Urothelium cell line (cell line): ENCODE measurements at regions not wholly inside any gene's neighbourhood (a gene's known extent, or its start where the extent isn't known, plus 50 kb on each side); places are given as distances from the start of the nearest gene placed in this dataset.
"Not testable (repeated sequence)": the region's sequence is repeated elsewhere in the genome, so short reads cannot be mapped to it uniquely, and the experiment has no call there.

Experiments
- DNase-seq: peaks from one replicate; pipeline ENCODE4 v3.0.0; 2011; ENCODE audit warnings: low spot score, mixed read lengths
- FAIRE-seq: peaks from 2 replicates; lab custom pipeline; 2011; peaks lifted over from hg19 to GRCh38; lab: Jason Lieb, UNC

- DNase-seq, result no peak
- no peak for FAIRE-seq
Observed at GRCh38 chr4:159904906-159905305, 802.0 kb downstream of the RAPGEF2 start.

DNA sequence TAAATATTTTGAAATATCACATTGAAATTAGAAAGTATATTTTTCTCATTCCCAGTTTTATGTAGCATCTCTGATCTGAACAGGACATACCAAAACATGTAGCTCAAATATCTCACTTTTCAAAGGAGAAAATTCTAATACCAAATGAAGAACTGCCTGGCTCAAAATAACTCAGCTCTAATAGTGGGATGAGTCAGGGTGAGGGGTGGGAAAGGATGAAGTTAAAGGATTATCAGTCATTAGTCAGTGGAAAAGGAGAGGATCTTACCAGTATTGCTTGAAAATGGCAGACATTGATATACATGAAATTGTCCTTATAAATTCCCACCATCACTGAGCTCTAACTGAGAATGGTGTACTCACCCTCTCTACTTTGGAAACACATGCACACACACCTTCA, 803.2 kb downstream of the RAPGEF2 start:
- no peak for FAIRE-seq

DNA sequence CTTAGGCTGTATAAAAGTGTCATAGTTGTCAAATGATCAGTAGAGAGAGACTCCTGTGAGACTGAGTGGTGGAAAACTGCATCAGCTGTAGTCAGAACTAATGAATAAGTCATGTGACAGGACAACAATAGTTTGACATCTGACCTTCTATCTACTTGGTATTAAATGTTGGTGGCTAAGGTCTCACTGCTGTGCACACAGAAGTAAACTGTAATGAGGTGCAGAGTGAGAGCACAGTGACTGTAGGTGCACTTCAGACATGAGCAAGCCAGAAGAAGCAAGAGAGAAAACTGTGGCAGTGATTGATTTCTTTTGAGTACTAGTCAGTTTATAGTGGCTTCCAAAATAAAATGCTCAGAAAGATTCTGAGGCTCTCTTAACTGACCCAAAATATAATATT, 803.6 kb downstream of the RAPGEF2 start:
- DNase-seq, result no peak
- no peak for FAIRE-seq

More for the DNA sequence above, 803.2 kb downstream of the RAPGEF2 start:
- no peak for DNase-seq

DNA sequence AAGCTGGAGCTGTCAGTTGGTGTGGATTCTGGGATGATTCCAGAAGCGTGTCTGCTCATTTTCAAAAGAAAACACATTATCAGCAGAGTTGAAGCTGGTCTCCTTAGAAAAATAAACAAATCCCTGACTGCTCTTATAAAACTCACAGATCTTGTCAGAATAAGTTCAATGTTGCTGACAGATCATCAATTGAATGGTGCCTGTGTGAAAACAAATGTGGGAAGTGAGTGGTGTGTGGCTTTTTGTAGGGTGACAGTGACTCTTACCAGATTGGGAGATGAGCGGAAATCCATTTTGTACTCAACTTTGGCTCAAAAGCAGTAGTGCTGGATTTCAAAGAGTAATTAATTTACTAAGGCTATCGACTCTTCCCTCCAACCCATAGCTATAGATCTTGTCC, 807.8 kb downstream of the RAPGEF2 start:
- FAIRE-seq (no peak), DNase-seq (no peak)

- no peak for FAIRE-seq
- no peak for DNase-seq
Observed at GRCh38 chr4:159922119-159922518, 819.2 kb downstream of the RAPGEF2 start.

DNA sequence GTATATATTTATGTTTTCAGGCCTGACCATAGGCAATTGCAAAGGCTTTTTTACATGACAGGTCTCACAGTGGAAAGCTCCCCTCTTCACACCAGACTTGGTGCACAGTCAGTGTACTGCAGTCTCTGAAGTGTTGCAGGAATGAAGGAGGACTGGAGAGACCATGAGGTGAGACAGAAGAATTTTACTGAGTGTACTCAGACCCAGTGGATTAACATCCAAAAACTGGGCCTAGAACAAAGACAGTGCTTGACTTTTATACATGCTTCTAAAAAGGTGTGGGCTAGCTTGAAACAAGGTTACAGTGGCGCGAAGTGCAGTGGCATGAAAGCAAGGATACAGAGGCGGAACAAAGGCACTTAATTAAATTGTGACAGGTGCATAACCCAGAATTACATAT, 822.9 kb downstream of the RAPGEF2 start:
- FAIRE-seq, result no peak
- no peak for DNase-seq

GRCh38 chr4:159926871-159927270, 824.0 kb downstream of the RAPGEF2 start:
- peak; percentile 50 for DNase-seq
- peak; percentile 42 for FAIRE-seq

GRCh38 chr4:159927781-159928180, 824.9 kb downstream of the RAPGEF2 start:
- DNase-seq (no peak), FAIRE-seq (no peak)

DNA sequence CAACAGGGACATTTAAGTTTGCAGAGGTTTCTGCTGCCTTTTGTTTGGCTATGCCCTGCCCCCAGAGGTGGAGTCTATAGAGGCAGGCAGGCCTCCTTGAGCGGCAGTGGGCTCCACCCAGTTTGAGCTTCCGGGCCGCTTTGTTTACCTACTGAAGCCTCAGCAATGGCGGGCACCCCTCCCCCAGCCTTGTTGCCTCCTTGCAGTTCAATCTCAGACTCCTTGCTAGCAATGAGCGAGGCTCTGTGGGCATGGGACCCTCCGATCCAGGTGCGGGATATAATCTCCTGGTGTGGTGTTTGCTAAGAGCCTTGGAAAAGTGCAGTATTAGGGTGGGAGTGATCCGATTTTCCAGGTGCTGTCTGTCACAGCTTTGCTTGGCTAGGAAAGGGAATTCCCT, 831.7 kb downstream of the RAPGEF2 start:
- DNase-seq, FAIRE-seq: not testable (repeated sequence)

DNA sequence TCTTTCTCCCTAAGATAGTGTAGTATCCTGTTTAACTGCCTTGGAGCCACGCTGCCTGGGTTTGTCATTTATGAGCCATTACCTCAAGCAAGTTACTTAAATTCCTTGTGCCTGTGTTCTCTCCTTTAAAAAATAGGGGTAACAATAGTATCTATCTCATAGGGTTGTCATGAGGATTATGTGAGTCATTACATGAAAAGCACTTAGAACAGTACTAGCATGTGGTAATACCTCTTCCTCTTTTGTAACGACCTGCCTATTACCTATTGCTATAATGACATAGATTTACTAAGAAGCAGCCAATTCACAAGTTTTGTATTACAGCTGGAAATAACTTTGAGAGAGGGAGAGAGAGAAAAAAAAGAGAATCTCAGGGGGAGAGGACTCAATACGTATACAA, 834.7 kb downstream of the RAPGEF2 start:
- FAIRE-seq, result no peak

GRCh38 chr4:159939681-159940080, 836.8 kb downstream of the RAPGEF2 start:
- not testable (repeated sequence) for DNase-seq, FAIRE-seq

More for the DNA sequence above, 834.7 kb downstream of the RAPGEF2 start:
- no peak for DNase-seq

DNA sequence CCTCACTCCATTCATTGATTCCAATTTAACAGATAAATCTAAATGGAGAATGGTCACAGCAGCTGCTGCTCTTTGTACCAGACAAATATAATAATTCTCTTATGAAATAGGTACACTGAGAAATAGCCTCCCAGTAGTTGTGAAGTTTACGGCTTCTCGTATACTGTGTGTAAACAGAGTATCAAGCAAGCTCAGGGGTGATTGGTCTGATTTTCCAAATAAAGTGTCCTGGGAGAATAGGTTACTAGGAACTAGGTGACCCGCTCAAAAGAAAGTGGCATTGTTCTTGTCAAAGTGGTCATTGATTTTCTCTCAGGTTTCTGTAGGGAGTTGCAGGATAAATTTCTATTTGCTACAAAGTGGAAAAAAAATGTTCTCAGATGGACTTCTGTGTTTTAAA, 838.2 kb downstream of the RAPGEF2 start:
- DNase-seq (no peak), FAIRE-seq (no peak)

GRCh38 chr4:159944477-159944876, 841.6 kb downstream of the RAPGEF2 start:
- FAIRE-seq, result no peak
- no peak for DNase-seq

- FAIRE-seq (no peak), DNase-seq (peak; percentile 18)
Observed at GRCh38 chr4:159946983-159947615, 844.2 kb downstream of the RAPGEF2 start.

DNA sequence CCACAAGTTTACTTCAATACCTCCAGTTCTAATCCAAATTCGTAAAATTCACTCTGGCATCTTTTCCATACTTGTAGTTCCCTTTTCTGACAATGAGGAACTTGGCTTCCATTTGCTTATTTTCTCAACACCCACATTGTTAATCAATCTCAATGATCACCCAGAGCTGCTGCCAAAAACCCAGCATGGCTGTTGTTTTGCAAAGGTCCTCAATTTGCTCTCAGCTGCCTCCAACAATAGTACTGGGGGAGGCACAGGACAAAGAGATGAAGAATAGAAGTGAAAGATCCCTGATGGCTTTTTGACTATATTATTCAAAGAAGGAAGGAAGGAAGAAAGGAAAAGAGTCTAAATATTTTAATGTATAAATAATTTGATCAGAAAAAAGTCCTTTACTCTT, 847.8 kb downstream of the RAPGEF2 start:
- FAIRE-seq (no peak), DNase-seq (no peak)

GRCh38 chr4:159966746-159967145, 863.9 kb downstream of the RAPGEF2 start:
- FAIRE-seq (peak; percentile 13), DNase-seq (no peak)

- DNase-seq, FAIRE-seq: not testable (repeated sequence)
Observed at GRCh38 chr4:159976871-159977482, 874.1 kb downstream of the RAPGEF2 start.

DNA sequence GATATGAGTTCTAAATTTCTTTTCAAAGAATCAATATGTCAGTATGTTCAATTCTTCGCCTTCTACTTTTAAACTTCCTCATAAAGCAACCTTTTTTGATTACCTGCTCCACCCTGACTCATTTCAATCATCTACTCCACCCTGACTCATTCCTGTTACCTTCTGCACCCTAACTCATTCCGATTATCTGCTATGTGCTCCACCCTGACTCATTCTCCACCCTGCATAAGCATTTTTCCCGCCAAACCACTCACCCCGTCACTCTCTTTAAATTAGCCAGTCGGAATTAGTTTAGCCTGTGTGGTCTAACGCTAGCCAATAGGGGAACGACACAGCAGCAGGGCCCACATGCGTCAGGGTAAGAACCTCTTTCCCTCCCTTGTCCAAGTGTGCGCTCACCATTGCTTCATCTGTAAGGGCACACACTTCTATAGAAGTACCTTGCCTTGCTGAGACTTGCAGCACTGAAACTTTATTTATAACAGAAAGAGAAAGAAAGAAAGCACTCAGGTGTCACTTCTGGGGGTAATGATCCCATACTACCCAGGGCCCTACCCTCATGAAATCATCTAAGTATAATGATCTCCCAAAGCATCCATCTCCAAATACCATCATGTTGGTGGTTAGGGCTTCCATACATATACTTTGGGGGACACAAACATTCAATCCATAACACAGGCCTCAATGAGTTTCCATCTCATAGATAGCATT, 875.2 kb downstream of the RAPGEF2 start:
- DNase-seq, result no peak
- FAIRE-seq, result no peak

DNA sequence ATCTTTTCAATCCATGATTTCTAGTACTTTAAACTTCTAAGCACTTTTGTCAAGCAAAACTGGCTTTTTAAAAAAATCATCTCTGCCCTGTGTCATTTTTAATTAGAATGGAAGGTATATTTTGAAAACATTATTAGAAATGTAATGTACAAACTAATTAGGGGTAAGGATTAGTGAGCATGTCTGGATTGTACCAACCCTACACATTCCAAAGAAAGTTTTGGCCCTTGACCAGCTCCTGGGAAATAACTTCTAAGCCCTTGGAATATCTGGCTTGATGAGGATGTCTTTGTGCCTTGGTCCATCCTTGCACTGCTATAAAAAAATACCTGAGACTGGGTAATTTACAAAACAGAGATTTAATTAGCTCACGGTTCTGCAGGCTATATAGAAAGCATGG, 876.5 kb downstream of the RAPGEF2 start:
- DNase-seq (no peak), FAIRE-seq (no peak)

GRCh38 chr4:159979953-159980352, 877.1 kb downstream of the RAPGEF2 start:
- no peak for DNase-seq

DNA sequence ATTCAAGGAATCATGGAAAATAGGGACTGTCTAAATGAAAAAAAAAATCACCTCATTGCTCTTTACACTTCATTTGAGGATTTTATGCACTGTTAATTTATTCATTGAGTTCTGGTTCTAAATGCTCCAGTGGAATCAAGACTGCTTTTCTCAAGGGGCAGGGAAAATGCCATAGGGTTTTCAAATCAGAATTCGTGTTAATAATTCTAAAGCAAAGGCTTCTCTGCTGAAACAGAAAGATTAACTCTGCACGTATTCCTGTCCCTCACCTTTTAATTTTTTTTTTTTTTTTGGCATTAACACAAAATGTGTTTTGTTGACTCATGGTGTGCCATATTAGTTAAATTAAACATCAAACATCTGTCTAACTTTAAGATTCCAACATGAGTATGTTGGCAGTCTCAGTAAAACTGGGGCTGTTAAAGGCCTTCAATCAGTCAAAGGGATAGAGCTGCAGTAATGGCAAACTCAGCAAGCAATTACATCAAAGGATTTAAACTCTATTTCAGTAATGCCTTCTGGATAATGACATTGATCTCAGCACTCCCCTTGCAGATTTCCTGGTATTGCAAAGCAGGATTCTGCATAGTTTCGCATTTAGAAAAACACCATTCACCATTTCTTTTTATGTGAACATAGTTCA, 878.1 kb downstream of the RAPGEF2 start:
- no peak for FAIRE-seq
- DNase-seq, result no peak

More at GRCh38 chr4:159979953-159980352, 877.1 kb downstream of the RAPGEF2 start:
- no peak for FAIRE-seq
